ENCODE measurements at regions not wholly inside any gene's neighbourhood (a gene's known extent, or its start where the extent isn't known, plus 50 kb on each side); places are given as distances from the start of the nearest gene placed in this dataset.

- no peak for TF ChIP-seq POLR2A (IDR thresholded peaks at IDR 0.05; ENCODE audit: low read depth, low read length)
- no peak for TF ChIP-seq TAF1 (IDR thresholded peaks at IDR 0.05; ENCODE audit: low read depth, low read length)
- TF ChIP-seq POLR2AphosphoS5 (IDR thresholded peaks at IDR 0.05; ENCODE audit: low read depth, low read length), result no peak
- TF ChIP-seq SPI1 (IDR thresholded peaks at IDR 0.05; ENCODE audit: low read depth, low read length), result no peak
These were observed 357.2 kb upstream of the ZNF507 start for GRCh38 chr19:31988256-31988655.
